WTC11 (cell line): ENCODE measurements at regions not wholly inside any gene's neighbourhood (a gene's known extent, or its start where the extent isn't known, plus 50 kb on each side); places are given as distances from the start of the nearest gene placed in this dataset.

Experiments
- ATAC-seq: fragments of 200-7000 bp; cut with Tn5 transposase; 2 replicates; pipeline ENCODE4 v1.10.0; 2021; ENCODE audit warnings: mild to moderate bottlenecking, moderate library complexity
- CTCF ChIA-PET: fragments of 300-600 bp; sonication (Branson Sonifier 250); formaldehyde crosslinking; loops from one replicate; lab custom pipeline; 2021; ENCODE audit warnings: antibody characterized with exemption; lab: Charles Lee
- POLR2A ChIA-PET: fragments of 350-600 bp; sonication (Branson Sonifier 250); formaldehyde crosslinking; loops from one replicate; lab custom pipeline; 2021; ENCODE audit warnings: antibody characterized with exemption; lab: Charles Lee
- DNase-seq: peaks from one replicate; pipeline ENCODE4 v3.0.0; 2021; ENCODE audit warnings: low spot score
- H3K27ac Mint-ChIP-seq: 2 replicates; pipeline ENCODE4 v1.8.0; 2021; ENCODE audit warnings: mixed read lengths
- H3K27me3 Mint-ChIP-seq: 2 replicates; pipeline ENCODE4 v1.8.0; 2021; ENCODE audit warnings: low read depth, mild to moderate bottlenecking, moderate library complexity, mixed read lengths
- H3K36me3 Mint-ChIP-seq: 2 replicates; pipeline ENCODE4 v1.8.0; 2021; ENCODE audit warnings: mixed read lengths
- H3K4me1 Mint-ChIP-seq: 2 replicates; pipeline ENCODE4 v1.8.0; 2022; ENCODE audit warnings: mixed read lengths
- H3K4me3 Mint-ChIP-seq: 2 replicates; pipeline ENCODE4 v1.8.0; 2021; ENCODE audit warnings: mild to moderate bottlenecking, moderate library complexity, mixed read lengths
- H3K9me3 Mint-ChIP-seq: 2 replicates; pipeline ENCODE4 v1.8.0; 2021; ENCODE audit warnings: mixed read lengths
- ELF4 ChIP-seq: sonication (generic); formaldehyde crosslinking; IDR thresholded peaks from 2 replicates; pipeline ENCODE4 v1.8.1; 2022; ENCODE audit warnings: low read depth, mild to moderate bottlenecking, moderate library complexity, missing genetic modification reagents
- FOXK1 ChIP-seq: sonication (generic); formaldehyde crosslinking; IDR thresholded peaks from 2 replicates; pipeline ENCODE4 v1.8.0; 2022; ENCODE audit warnings: mild to moderate bottlenecking, moderate library complexity, missing genetic modification reagents
- IRF2 ChIP-seq: sonication (generic); formaldehyde crosslinking; IDR thresholded peaks from 2 replicates; pipeline ENCODE4 v1.8.0; 2022; ENCODE audit warnings: low read depth, missing genetic modification reagents, borderline replicate concordance
- MXD4 ChIP-seq: fragments of 250-450 bp; sonication (Bioruptor Pico); IDR thresholded peaks from 2 replicates; pipeline ENCODE4 v1.8.0; 2021; ENCODE audit warnings: mild to moderate bottlenecking, moderate library complexity, borderline replicate concordance
- NFE2L1 ChIP-seq: sonication (generic); formaldehyde crosslinking; IDR thresholded peaks from 2 replicates; pipeline ENCODE4 v1.8.1; 2023; ENCODE audit warnings: missing genetic modification reagents
- NR2C2 ChIP-seq: sonication (generic); formaldehyde crosslinking; IDR thresholded peaks from 2 replicates; pipeline ENCODE4 v1.8.0; 2022; ENCODE audit warnings: mild to moderate bottlenecking, missing genetic modification reagents
- NR3C1 ChIP-seq: sonication (generic); formaldehyde crosslinking; conservative IDR thresholded peaks from 2 replicates; pipeline ENCODE4 v1.8.1; 2023; ENCODE audit warnings: low read depth, mild to moderate bottlenecking, missing genetic modification reagents
- PRRX2 ChIP-seq: fragments of 250-450 bp; sonication (Bioruptor Pico); IDR thresholded peaks from 2 replicates; pipeline ENCODE4 v1.8.0; 2021; ENCODE audit warnings: mild to moderate bottlenecking
- ZNF121 ChIP-seq: sonication (generic); formaldehyde crosslinking; IDR thresholded peaks from 2 replicates; pipeline ENCODE4 v1.8.0; 2023; ENCODE audit warnings: missing genetic modification reagents
- ZNF138 ChIP-seq: sonication (generic); formaldehyde crosslinking; conservative IDR thresholded peaks from 2 replicates; pipeline ENCODE4 v1.8.1; 2022; ENCODE audit warnings: mild to moderate bottlenecking, moderate library complexity, missing genetic modification reagents
- ZNF396 ChIP-seq: fragments of 250-450 bp; sonication (Bioruptor Pico); IDR thresholded peaks from 2 replicates; pipeline ENCODE4 v1.8.0; 2021; ENCODE audit warnings: mild to moderate bottlenecking, moderate library complexity, borderline replicate concordance
- TF ChIP-seq, protein P1 (sequence below): sonication (generic); formaldehyde crosslinking; IDR thresholded peaks from 2 replicates; pipeline ENCODE4 v1.8.0; 2023; ENCODE audit warnings: missing genetic modification reagents, mild to moderate bottlenecking, borderline replicate concordance
- TF ChIP-seq, protein P2 (sequence below): fragments of 250-450 bp; sonication (Bioruptor Pico); IDR thresholded peaks from 2 replicates; pipeline ENCODE4 v1.8.0; 2021; ENCODE audit warnings: mild to moderate bottlenecking
- TF ChIP-seq, protein P3 (sequence below): sonication (generic); formaldehyde crosslinking; IDR thresholded peaks from 2 replicates; pipeline ENCODE4 v1.8.0; 2022; ENCODE audit warnings: missing genetic modification reagents
- TF ChIP-seq, protein P4 (sequence below): sonication (generic); formaldehyde crosslinking; IDR thresholded peaks from 2 replicates; pipeline ENCODE4 v1.8.0; 2022; ENCODE audit warnings: mild to moderate bottlenecking, missing genetic modification reagents
- TF ChIP-seq, protein P5 (sequence below): fragments of 250-450 bp; sonication (Bioruptor Pico); IDR thresholded peaks from 2 replicates; pipeline ENCODE4 v1.9.0; 2021; ENCODE audit warnings: mild to moderate bottlenecking

DNA sequence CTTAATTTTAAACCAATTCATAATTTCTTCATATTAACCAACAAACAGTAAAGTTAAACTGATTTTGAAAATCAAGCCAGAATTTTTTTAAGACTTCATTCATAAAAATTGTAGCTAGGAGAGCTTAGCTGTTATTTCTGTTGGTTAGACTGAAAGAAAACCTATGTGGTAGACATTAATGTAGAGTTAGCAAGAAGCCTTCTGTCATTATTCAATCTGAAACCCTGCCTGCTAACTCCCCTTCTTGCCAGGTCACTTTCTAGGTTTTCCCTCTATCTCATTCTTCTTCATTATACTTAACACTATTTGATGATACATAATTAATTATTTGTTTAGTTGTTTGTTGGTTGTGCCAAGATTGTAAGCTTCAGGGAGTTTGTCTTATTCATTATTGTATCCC is 304.3 kb upstream of the MEF2C start:
- peaks cover 3% of the 10 kb centered on the region; the same call in 1 of the 2 replicates for H3K9me3 Mint-ChIP-seq
- ATAC-seq = no peak
- H3K36me3 Mint-ChIP-seq = no peaks in the 10 kb centered on the region
- no peaks in the 10 kb centered on the region for H3K27me3 Mint-ChIP-seq
- ChIA-PET CTCF (no interaction called here), POLR2A (no interaction called here)
- H3K4me1 Mint-ChIP-seq = no peaks in the 10 kb centered on the region
- H3K27ac Mint-ChIP-seq = no peak overlapping the region
- H3K4me3 Mint-ChIP-seq = no peak overlapping the region
- no peak for DNase-seq
- TF ChIP-seq NR2C2 (CRISPR knock-in tag) = no peak
- TF ChIP-seq, protein P1, sequence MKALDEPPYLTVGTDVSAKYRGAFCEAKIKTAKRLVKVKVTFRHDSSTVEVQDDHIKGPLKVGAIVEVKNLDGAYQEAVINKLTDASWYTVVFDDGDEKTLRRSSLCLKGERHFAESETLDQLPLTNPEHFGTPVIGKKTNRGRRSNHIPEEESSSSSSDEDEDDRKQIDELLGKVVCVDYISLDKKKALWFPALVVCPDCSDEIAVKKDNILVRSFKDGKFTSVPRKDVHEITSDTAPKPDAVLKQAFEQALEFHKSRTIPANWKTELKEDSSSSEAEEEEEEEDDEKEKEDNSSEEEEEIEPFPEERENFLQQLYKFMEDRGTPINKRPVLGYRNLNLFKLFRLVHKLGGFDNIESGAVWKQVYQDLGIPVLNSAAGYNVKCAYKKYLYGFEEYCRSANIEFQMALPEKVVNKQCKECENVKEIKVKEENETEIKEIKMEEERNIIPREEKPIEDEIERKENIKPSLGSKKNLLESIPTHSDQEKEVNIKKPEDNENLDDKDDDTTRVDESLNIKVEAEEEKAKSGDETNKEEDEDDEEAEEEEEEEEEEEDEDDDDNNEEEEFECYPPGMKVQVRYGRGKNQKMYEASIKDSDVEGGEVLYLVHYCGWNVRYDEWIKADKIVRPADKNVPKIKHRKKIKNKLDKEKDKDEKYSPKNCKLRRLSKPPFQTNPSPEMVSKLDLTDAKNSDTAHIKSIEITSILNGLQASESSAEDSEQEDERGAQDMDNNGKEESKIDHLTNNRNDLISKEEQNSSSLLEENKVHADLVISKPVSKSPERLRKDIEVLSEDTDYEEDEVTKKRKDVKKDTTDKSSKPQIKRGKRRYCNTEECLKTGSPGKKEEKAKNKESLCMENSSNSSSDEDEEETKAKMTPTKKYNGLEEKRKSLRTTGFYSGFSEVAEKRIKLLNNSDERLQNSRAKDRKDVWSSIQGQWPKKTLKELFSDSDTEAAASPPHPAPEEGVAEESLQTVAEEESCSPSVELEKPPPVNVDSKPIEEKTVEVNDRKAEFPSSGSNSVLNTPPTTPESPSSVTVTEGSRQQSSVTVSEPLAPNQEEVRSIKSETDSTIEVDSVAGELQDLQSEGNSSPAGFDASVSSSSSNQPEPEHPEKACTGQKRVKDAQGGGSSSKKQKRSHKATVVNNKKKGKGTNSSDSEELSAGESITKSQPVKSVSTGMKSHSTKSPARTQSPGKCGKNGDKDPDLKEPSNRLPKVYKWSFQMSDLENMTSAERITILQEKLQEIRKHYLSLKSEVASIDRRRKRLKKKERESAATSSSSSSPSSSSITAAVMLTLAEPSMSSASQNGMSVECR (CRISPR knock-in tag) = no peak
- TF ChIP-seq, protein P2, sequence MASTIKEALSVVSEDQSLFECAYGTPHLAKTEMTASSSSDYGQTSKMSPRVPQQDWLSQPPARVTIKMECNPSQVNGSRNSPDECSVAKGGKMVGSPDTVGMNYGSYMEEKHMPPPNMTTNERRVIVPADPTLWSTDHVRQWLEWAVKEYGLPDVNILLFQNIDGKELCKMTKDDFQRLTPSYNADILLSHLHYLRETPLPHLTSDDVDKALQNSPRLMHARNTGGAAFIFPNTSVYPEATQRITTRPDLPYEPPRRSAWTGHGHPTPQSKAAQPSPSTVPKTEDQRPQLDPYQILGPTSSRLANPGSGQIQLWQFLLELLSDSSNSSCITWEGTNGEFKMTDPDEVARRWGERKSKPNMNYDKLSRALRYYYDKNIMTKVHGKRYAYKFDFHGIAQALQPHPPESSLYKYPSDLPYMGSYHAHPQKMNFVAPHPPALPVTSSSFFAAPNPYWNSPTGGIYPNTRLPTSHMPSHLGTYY (CRISPR knock-in tag) = no peak
- TF ChIP-seq, protein P3, sequence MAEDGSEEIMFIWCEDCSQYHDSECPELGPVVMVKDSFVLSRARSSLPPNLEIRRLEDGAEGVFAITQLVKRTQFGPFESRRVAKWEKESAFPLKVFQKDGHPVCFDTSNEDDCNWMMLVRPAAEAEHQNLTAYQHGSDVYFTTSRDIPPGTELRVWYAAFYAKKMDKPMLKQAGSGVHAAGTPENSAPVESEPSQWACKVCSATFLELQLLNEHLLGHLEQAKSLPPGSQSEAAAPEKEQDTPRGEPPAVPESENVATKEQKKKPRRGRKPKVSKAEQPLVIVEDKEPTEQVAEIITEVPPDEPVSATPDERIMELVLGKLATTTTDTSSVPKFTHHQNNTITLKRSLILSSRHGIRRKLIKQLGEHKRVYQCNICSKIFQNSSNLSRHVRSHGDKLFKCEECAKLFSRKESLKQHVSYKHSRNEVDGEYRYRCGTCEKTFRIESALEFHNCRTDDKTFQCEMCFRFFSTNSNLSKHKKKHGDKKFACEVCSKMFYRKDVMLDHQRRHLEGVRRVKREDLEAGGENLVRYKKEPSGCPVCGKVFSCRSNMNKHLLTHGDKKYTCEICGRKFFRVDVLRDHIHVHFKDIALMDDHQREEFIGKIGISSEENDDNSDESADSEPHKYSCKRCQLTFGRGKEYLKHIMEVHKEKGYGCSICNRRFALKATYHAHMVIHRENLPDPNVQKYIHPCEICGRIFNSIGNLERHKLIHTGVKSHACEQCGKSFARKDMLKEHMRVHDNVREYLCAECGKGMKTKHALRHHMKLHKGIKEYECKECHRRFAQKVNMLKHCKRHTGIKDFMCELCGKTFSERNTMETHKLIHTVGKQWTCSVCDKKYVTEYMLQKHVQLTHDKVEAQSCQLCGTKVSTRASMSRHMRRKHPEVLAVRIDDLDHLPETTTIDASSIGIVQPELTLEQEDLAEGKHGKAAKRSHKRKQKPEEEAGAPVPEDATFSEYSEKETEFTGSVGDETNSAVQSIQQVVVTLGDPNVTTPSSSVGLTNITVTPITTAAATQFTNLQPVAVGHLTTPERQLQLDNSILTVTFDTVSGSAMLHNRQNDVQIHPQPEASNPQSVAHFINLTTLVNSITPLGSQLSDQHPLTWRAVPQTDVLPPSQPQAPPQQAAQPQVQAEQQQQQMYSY = no peak
- TF ChIP-seq, protein P4, sequence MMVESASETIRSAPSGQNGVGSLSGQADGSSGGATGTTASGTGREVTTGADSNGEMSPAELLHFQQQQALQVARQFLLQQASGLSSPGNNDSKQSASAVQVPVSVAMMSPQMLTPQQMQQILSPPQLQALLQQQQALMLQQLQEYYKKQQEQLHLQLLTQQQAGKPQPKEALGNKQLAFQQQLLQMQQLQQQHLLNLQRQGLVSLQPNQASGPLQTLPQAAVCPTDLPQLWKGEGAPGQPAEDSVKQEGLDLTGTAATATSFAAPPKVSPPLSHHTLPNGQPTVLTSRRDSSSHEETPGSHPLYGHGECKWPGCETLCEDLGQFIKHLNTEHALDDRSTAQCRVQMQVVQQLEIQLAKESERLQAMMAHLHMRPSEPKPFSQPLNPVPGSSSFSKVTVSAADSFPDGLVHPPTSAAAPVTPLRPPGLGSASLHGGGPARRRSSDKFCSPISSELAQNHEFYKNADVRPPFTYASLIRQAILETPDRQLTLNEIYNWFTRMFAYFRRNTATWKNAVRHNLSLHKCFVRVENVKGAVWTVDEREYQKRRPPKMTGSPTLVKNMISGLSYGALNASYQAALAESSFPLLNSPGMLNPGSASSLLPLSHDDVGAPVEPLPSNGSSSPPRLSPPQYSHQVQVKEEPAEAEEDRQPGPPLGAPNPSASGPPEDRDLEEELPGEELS = no peak
- no peak for TF ChIP-seq MXD4 (CRISPR knock-in tag)
- TF ChIP-seq IRF2 (CRISPR knock-in tag) = no peak
- no peak for TF ChIP-seq ZNF138 (CRISPR knock-in tag)
- TF ChIP-seq ELF4 (CRISPR knock-in tag) = no peak
- TF ChIP-seq PRRX2 = no peak
- TF ChIP-seq FOXK1 (CRISPR knock-in tag) = no peak
- no peak for TF ChIP-seq NR3C1
- TF ChIP-seq ZNF121 (CRISPR knock-in tag) = no peak

DNA sequence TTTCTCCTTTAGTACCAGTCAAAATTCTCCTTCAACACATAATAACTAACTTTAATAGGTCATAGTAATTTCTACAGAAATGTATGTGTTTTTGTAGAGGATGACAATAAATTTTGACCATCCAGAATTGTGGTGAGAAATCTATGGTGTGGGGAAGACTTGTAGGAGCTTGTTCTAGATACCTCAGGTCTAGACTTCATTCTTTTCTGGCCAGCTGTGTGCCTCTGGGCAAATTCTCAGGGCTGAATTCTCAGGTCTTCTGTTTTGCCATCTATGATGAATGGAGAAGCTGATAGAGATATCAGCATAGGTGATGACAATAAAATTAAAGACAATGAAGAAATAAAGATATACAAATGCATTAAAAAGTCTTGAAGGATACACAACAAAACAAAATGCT is 298.6 kb upstream of the MEF2C start:
- no peak overlapping the region for H3K4me3 Mint-ChIP-seq
- TF ChIP-seq, protein P3 = no peak
- TF ChIP-seq ZNF396 (CRISPR knock-in tag) (no peak), NR2C2 (CRISPR knock-in tag) (no peak), NFE2L1 (CRISPR knock-in tag) (no peak)
- TF ChIP-seq, protein P5, sequence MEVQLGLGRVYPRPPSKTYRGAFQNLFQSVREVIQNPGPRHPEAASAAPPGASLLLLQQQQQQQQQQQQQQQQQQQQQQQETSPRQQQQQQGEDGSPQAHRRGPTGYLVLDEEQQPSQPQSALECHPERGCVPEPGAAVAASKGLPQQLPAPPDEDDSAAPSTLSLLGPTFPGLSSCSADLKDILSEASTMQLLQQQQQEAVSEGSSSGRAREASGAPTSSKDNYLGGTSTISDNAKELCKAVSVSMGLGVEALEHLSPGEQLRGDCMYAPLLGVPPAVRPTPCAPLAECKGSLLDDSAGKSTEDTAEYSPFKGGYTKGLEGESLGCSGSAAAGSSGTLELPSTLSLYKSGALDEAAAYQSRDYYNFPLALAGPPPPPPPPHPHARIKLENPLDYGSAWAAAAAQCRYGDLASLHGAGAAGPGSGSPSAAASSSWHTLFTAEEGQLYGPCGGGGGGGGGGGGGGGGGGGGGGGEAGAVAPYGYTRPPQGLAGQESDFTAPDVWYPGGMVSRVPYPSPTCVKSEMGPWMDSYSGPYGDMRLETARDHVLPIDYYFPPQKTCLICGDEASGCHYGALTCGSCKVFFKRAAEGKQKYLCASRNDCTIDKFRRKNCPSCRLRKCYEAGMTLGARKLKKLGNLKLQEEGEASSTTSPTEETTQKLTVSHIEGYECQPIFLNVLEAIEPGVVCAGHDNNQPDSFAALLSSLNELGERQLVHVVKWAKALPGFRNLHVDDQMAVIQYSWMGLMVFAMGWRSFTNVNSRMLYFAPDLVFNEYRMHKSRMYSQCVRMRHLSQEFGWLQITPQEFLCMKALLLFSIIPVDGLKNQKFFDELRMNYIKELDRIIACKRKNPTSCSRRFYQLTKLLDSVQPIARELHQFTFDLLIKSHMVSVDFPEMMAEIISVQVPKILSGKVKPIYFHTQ = no peak
- TF ChIP-seq, all 79 proteins: peak for 0

More for the DNA sequence above, 298.6 kb upstream of the MEF2C start:
- no peak for ATAC-seq
- no peaks in the 10 kb centered on the region for H3K27me3 Mint-ChIP-seq
- H3K9me3 Mint-ChIP-seq = no peaks in the 10 kb centered on the region
- no peaks in the 10 kb centered on the region for H3K36me3 Mint-ChIP-seq
- ChIA-PET POLR2A (no interaction called here), CTCF (no interaction called here)
- no peak overlapping the region for H3K27ac Mint-ChIP-seq
- DNase-seq = no peak
- H3K4me1 Mint-ChIP-seq = no peaks in the 10 kb centered on the region
